LoVo (cell line): ENCODE measurements at regions not wholly inside any gene's neighbourhood (a gene's known extent, or its start where the extent isn't known, plus 50 kb on each side); places are given as distances from the start of the nearest gene placed in this dataset.
"Not testable (repeated sequence)": the region's sequence is repeated elsewhere in the genome, so short reads cannot be mapped to it uniquely, and the experiment has no call there.

Experiments used
- DNase-seq: peaks from one replicate; pipeline ENCODE4 v3.0.0-alpha.2; 2016; ENCODE audit warnings: low spot score

GRCh38 chr4:128565565-128566186 lies 243.8 kb upstream of the JADE1 start:
- DNase-seq = peak; percentile 42

DNA sequence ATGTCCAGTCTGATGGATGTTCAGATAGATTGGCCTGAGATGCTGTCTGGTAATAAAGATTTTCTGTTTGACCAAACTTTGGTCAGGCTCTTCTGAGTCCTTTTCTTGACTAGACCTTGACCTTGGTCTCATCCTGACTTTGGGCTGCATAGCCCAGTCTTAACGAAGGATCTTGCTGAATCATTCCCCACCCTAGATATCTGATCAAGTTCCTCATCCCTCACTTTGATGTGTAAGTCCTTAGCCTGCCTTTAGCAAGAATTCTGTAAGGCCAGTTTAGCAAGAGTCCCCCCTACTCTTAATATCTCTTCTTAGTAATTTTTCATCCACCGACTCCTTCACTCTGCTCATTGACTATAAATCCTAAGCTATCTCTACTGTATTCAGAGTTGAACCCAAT lies 244.4 kb upstream of the JADE1 start:
- no peak for DNase-seq

- no peak for DNase-seq
Observed at GRCh38 chr4:128564081-128564630, 245.3 kb upstream of the JADE1 start.

DNA sequence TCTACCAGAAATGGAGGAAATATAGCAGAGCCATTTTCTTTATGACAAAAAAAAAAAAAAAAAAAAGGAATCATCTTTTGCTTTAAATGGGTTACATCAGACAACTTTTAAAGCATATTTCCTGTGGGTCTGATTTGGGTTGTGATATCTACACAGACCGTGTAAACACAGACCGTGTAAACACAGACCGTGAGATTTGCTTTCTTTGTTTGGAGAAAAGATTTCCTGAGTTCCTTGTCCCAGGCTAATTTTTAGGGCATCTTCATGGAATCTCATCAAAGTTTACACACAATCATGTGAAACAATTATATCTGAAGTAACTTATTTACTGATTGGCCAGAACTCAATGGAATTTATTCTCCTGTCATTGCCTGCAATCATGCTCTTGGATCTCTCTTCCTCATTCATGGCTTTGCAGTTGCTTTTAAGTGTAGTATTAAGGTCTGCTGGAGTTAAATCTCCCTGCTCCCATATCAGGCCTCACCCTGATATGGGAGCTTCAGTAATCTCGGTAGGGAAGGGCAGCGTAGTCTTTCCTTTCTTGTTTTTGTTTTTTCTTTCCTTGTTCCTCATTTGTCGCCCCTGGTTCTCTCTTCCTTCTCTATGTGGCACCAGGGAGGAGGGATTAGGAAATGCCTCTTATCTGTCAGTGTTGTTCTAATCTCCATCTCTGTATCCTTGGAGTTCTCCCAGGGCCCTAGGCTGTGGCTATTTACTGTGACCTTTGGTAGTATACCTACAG lies 248.6 kb upstream of the JADE1 start:
- DNase-seq = peak; percentile 20

DNA sequence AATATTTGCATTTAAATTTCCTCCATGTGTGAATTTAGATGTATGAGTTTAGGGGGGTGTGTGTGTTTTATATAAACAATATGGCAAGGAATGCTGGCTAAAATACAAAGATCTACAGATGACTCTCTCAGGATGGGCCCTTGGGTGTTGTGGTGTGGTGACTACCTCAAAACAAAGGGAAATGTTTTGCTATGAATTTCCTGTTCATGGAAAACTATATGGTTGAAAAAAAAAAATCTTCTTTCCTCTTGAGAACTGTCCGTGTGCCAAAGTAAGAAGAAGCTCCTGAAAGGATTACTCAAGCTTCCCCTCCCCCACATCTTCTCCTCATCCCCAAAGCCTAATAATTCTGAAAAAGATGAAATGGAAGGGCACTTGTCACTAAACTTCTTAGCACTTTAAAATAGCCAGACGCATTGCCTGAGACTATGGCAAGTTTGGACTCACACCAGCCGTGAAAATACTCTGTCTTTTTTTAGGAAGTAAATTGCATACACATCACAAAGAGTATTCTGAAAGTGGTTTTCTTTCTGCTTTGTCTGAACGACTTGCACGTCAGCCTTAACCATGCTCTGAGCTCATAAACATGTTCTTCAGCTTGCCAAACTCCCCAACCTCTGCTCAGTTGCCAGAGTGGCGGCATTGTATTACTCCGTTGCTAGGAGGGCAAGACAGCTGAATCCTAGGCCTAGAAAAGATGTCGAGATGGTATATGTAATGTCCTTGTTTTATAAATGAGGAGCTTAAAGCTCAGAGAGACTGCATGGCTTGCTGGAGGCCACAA lies 250.4 kb upstream of the JADE1 start:
- DNase-seq = no peak

- DNase-seq = no peak
Observed at GRCh38 chr4:128556756-128557155, 252.7 kb upstream of the JADE1 start.

DNA sequence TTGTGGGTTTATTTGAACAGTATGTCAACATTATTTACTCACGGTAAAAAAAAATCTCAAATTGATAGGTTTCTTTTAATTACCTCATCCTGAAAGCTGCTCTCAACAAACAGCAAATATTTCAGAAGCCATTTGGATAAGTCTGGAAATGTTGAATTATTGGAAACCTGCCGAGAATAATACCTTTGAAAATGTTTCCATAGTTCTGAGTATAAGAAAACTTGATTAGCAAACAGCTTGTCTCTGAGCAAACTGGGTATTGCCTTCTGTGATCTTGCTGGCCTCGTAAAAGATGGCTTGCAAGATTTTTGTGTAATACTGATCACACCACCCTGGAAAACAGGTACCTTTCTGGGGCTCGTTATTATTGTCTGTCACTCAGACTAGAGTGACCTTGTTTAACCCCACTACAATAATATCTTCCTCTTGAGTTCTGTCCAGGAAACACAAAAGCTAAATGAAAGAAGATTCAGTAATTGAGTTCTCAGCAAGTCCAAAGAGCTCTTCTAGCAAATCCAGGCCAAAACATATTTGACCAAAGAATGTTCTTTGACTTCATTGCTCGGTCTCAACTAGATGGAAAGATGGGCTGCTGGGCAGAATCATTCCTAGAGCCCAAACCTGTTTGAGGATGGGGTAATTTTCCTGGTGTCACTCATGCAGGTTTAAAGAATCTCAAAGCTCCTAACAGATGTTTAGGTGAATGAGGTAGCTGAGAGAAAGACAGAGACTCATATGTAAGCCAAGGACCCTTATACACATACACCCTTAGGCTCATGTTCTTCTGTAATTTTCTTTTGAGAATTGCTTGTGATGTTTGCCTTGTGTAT lies 255.6 kb upstream of the JADE1 start:
- no peak for DNase-seq

DNA sequence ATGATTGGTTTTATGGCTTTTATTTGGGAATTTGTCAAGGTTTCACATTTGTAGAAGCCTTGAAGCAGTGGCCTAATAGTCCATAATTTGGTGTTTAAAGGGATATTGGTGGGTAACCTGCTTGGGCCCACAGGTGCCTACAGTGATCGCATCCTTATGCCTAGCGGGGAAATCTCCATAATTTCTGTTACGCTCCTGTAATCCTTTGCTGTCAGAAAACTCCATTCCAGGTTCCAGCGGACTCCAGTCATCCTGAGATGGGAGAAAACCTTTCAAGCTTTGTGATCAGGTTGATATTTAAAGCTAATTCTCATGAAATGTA lies 257.0 kb upstream of the JADE1 start:
- DNase-seq = no peak

DNA sequence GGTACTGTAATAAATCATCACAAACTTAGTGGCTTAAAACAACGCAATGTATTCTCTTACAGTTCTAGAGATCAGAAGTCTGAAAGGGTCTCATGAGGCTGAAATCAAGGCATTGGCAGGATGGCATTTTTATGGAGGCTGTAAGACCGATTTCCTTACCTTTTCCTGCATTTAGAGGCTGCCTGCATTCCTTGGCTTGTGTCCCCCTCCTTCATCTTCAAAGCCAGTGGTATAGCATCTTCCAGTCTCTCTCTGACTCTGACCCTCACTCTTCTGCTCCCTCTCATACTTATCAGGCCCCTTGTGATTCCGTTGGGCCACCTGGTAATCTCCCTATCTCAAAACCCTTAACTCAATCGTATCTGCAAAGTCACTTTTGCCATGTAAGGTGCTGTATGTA lies 258.2 kb upstream of the JADE1 start:
- DNase-seq = no peak

DNA sequence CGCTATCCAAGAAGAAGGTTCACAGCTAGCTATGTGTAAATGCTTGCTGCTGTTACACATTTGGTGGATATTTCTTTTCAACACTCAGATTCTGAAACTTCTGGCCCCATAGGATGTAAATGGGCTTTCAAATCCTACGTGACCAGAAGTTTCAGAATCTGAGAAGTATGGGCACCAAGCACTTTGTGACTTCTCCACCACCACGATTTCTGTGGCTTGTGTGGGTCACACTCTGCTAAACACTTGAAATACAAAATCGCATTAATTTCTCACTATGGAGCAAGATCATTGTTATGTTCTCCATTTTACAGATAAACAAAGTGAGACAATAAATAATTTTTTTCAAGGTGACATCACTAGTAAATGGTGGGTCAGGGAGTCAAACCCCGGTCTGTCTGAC lies 259.4 kb upstream of the JADE1 start:
- no peak for DNase-seq

- DNase-seq = no peak
Observed at GRCh38 chr4:128549636-128550035, 259.9 kb upstream of the JADE1 start.

- DNase-seq = no peak
Observed at GRCh38 chr4:128548381-128548780, 260.8 kb upstream of the PGRMC2 start.

- no peak for DNase-seq
Observed at GRCh38 chr4:128544272-128544671, 256.7 kb upstream of the PGRMC2 start.

DNA sequence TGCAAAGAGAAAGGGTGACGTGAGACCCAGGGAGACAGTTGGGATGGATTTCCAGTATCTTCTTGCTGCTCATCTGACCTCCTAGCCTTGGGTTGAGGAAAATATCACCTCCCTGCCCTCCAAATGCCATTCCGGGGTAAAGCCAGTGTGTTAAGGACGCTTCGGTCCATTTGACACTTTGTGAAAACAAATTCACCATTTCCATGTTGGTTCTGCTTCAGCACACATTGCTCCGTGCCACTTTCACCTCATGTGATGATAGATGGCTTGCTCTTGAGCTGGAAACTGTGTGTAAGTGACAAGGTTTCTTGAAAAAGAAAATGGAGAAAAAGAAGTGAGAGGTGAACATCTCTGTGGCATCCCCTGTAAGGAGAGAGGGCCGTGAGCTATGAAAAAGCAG lies 256.1 kb upstream of the PGRMC2 start:
- DNase-seq = no peak

- DNase-seq = no peak
Observed at GRCh38 chr4:128542047-128542446, 254.4 kb upstream of the PGRMC2 start.

DNA sequence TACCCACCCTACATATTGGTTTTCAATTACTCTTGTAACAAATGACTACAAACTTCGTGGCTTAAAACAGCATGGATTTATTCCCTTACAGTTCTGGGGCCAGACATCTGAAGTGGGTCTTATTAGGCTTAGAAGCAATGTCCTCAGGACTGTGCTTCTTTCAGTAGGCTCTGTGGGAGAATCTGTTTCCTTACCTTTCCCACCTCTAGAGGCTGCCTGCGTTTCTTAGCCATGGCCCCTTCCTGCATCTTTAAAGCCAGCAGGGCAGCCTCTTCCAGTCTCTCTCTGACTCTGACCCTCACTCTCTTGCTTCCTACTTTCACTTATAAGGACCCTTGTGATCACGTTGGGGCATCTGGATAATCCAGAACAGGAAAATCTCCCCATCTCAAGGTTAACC lies 252.5 kb upstream of the PGRMC2 start:
- no peak for DNase-seq

- no peak for DNase-seq
Observed at GRCh38 chr4:128538111-128538882, 250.7 kb upstream of the PGRMC2 start.

- no peak for DNase-seq
Observed at GRCh38 chr4:128536746-128537145, 249.1 kb upstream of the PGRMC2 start.

DNA sequence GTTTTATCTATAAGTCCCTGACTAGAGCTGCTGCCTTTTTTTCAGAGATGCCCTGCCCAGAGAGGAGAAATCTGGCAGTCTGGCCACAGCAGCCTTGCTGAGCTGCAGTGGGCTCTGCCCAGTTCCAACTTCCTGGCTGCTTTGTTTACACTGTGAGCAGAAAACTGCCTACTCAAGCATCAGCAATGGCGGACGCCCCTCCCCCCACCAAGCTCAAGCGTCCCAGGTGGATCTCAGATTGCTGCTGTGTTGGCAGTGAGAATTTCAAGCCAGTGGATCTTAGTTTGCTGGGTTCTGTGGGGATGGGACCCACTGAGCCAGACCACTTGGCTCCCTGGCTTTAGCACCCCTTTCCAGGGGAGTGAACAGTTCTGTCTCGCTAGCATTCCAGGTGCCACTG lies 247.9 kb upstream of the PGRMC2 start:
- DNase-seq = not testable (repeated sequence)

- DNase-seq = peak; percentile 58
Observed at GRCh38 chr4:128528793-128529553, 241.4 kb upstream of the PGRMC2 start.
